HG03469 (cell line): ENCODE measurements at regions not wholly inside any gene's neighbourhood (a gene's known extent, or its start where the extent isn't known, plus 50 kb on each side); places are given as distances from the start of the nearest gene placed in this dataset.

ENCODE experiments used
- ATAC-seq: cut with Tn5 transposase; IDR thresholded peaks from one replicate; pipeline ENCODE4 v1.9.1; 2021; ENCODE audit warnings: mild to moderate bottlenecking, moderate library complexity, moderate number of reproducible peaks; ENCODE audit not compliant: unreplicated experiment

- ATAC-seq: no peak
Observed at GRCh38 chr4:108301545-108302251, 133.0 kb upstream of the LEF1 start.

- ATAC-seq: no peak
Observed at GRCh38 chr4:108297605-108298004, 128.9 kb upstream of the LEF1 start.

- ATAC-seq: no peak
Observed at GRCh38 chr4:108292229-108292628, 123.5 kb upstream of the LEF1 start.

GRCh38 chr4:108291137-108291536, 122.4 kb upstream of the LEF1 start:
- ATAC-seq: no peak

GRCh38 chr4:108287834-108288413, 119.2 kb upstream of the LEF1 start:
- ATAC-seq: no peak

- no peak for ATAC-seq
Observed at GRCh38 chr4:108280072-108280471, 111.3 kb upstream of the LEF1 start.

GRCh38 chr4:108276690-108277089, 108.0 kb upstream of the LEF1 start:
- ATAC-seq: no peak

GRCh38 chr4:108272986-108273385, 104.3 kb upstream of the LEF1 start:
- no peak for ATAC-seq

GRCh38 chr4:108272561-108272960, 103.8 kb upstream of the LEF1 start:
- no peak for ATAC-seq

GRCh38 chr4:108272046-108272445, 103.3 kb upstream of the LEF1 start:
- ATAC-seq: no peak

- no peak for ATAC-seq
Observed at GRCh38 chr4:108270466-108271450, 102.0 kb upstream of the LEF1 start.

- no peak for ATAC-seq
Observed at GRCh38 chr4:108264693-108265092, 96.0 kb upstream of the LEF1 start.

- no peak for ATAC-seq
Observed at GRCh38 chr4:108263057-108263456, 94.3 kb upstream of the LEF1 start.

- ATAC-seq: no peak
Observed at GRCh38 chr4:108261026-108261425, 92.3 kb upstream of the LEF1 start.

- ATAC-seq: no peak
Observed at GRCh38 chr4:108256538-108256937, 87.8 kb upstream of the LEF1 start.

GRCh38 chr4:108255203-108255747, 86.5 kb upstream of the LEF1 start:
- no peak for ATAC-seq

GRCh38 chr4:108249397-108249796, 80.7 kb upstream of the LEF1 start:
- ATAC-seq: no peak

GRCh38 chr4:108247387-108248049, 78.8 kb upstream of the LEF1 start:
- no peak for ATAC-seq

- no peak for ATAC-seq
Observed at GRCh38 chr4:108244606-108245005, 75.9 kb upstream of the LEF1 start.

GRCh38 chr4:108240366-108240765, 71.6 kb upstream of the LEF1 start:
- no peak for ATAC-seq

- ATAC-seq: no peak
Observed at GRCh38 chr4:108237693-108238092, 69.0 kb upstream of the LEF1 start.
